ENCODE measurements at regions not wholly inside any gene's neighbourhood (a gene's known extent, or its start where the extent isn't known, plus 50 kb on each side); places are given as distances from the start of the nearest gene placed in this dataset.

DNA sequence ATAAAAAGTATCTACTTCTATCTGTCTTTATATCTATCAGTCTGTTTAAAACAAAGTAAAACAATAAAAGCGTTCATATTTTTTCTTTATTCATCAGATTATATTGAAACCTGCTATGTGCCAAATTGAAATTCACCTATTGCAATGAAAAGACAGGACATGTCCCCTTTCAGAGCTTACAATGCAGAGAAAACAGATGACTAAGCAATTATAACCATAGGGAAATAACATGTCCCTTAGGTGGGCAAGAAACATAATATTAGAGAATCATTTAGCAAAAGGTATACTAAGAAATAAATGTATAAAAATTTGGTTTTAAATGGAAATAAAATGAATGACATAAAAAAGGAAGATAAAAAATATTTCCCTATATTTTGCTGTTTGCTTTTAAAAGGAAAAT is 1421.3 kb downstream of the FSCB start:
- TF ChIP-seq, protein P1, sequence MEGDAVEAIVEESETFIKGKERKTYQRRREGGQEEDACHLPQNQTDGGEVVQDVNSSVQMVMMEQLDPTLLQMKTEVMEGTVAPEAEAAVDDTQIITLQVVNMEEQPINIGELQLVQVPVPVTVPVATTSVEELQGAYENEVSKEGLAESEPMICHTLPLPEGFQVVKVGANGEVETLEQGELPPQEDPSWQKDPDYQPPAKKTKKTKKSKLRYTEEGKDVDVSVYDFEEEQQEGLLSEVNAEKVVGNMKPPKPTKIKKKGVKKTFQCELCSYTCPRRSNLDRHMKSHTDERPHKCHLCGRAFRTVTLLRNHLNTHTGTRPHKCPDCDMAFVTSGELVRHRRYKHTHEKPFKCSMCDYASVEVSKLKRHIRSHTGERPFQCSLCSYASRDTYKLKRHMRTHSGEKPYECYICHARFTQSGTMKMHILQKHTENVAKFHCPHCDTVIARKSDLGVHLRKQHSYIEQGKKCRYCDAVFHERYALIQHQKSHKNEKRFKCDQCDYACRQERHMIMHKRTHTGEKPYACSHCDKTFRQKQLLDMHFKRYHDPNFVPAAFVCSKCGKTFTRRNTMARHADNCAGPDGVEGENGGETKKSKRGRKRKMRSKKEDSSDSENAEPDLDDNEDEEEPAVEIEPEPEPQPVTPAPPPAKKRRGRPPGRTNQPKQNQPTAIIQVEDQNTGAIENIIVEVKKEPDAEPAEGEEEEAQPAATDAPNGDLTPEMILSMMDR (IDR thresholded peaks at IDR 0.05) = no peak
- TF ChIP-seq EZH2 (IDR thresholded peaks at IDR 0.05; ENCODE audit: borderline replicate concordance, insufficient read depth, low read depth, low read length, poor library complexity, severe bottlenecking) = no peak

Measured in B cell (primary cell).